Vagina (tissue), 2 donors: ENCODE measurements at regions not wholly inside any gene's neighbourhood (a gene's known extent, or its start where the extent isn't known, plus 50 kb on each side); places are given as distances from the start of the nearest gene placed in this dataset.

Source experiments
- CTCF ChIP-seq, 3 experiments: fragments of 450-650 bp in 2 of 3; fragments of 200-600 bp in 1 of 3; sonication (generic) in 1 of 3; IDR thresholded peaks; one replicate each; pipeline ENCODE4 v1.5.1; 2017 to 2019; ENCODE audit warnings: antibody characterized with exemption in 3 of 3, mild to moderate bottlenecking in 2 of 3, moderate library complexity in 2 of 3
- POLR2A ChIP-seq, 2 donors: fragments of 450-650 bp; IDR thresholded peaks; one replicate each; pipeline ENCODE4 v1.6.1; 2017; ENCODE audit warnings: antibody characterized with exemption in 2 of 2, mild to moderate bottlenecking in 2 of 2, moderate library complexity in 2 of 2

DNA sequence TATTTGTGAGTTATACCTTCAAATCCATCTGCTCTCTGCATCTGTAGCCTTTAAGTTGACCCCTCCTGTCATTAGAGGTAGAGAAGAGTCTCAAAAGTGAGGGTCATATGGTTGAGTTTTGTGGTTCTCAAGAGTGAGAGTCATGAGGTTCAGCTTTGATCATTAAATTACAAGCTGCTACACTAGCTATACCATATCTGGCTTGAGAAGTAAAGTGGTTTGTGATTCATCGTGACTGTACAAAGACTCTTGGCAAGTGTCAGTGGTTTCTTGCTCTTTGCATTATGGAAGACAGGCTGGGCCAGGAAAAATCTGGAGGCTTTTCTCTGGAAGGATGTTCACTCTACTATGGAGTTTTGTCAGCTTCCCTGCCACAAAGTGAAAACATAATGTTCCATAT, 170.6 kb downstream of the ZC4H2 start:
- TF ChIP-seq POLR2A (IDR thresholded peaks at IDR 0.05) (no peak), CTCF (IDR thresholded peaks at IDR 0.05) (no peak)
